ENCODE measurements at regions not wholly inside any gene's neighbourhood (a gene's known extent, or its start where the extent isn't known, plus 50 kb on each side); places are given as distances from the start of the nearest gene placed in this dataset.

GRCh38 chr22:48333323-48333763, 1494.3 kb downstream of the BRD1 start:
- no peak for TF ChIP-seq CTCF (conservative IDR thresholded peaks at IDR 0.05)
- H3K27ac ChIP-seq: no peak overlapping the region

- no peak overlapping the region for H3K27ac ChIP-seq
These were observed 1495.0 kb downstream of the BRD1 start for GRCh38 chr22:48332438-48333322.

GRCh38 chr22:48331691-48332220, 1495.9 kb downstream of the BRD1 start:
- TF ChIP-seq CTCF (conservative IDR thresholded peaks at IDR 0.05): no peak
- no peak overlapping the region for H3K27ac ChIP-seq

More at GRCh38 chr22:48332438-48333322, 1495.0 kb downstream of the BRD1 start:
- no peak for TF ChIP-seq CTCF (conservative IDR thresholded peaks at IDR 0.05)

GRCh38 chr22:48331266-48331665, 1496.4 kb downstream of the BRD1 start:
- H3K27ac ChIP-seq: no peak overlapping the region
- TF ChIP-seq CTCF (conservative IDR thresholded peaks at IDR 0.05): no peak

- H3K27ac ChIP-seq: no peak overlapping the region
- no peak for TF ChIP-seq CTCF (conservative IDR thresholded peaks at IDR 0.05)
These were observed 1500.0 kb downstream of the BRD1 start for GRCh38 chr22:48327721-48328120.

GRCh38 chr22:48323746-48324145, 1503.9 kb downstream of the BRD1 start:
- H3K27ac ChIP-seq: no peak overlapping the region
- TF ChIP-seq CTCF (conservative IDR thresholded peaks at IDR 0.05): no peak

GRCh38 chr22:48322907-48323306, 1504.8 kb downstream of the BRD1 start:
- TF ChIP-seq CTCF (conservative IDR thresholded peaks at IDR 0.05): no peak
- no peak overlapping the region for H3K27ac ChIP-seq

Data from VCaP (cell line).